Neural cell (in vitro differentiated cells): ENCODE measurements at regions not wholly inside any gene's neighbourhood (a gene's known extent, or its start where the extent isn't known, plus 50 kb on each side); places are given as distances from the start of the nearest gene placed in this dataset.

Experiments used
- EZH2 ChIP-seq: fragments of 200-600, 300-800 bp; shearing (Covaris generic), sonication (generic); IDR thresholded peaks from 2 replicates; pipeline ENCODE4 v1.6.1; 2014; ENCODE audit warnings: antibody characterized with exemption, low read length, borderline replicate concordance, mild to moderate bottlenecking; ENCODE audit not compliant: insufficient read depth, poor library complexity, severe bottlenecking
- POLR2AphosphoS5 ChIP-seq: IDR thresholded peaks from 2 replicates; pipeline ENCODE4 v1.6.1; 2012
- TF ChIP-seq, protein P1 (sequence below): fragments of 450-650 bp; IDR thresholded peaks from 2 replicates; pipeline ENCODE4 v1.5.1; 2014; ENCODE audit warnings: antibody characterized with exemption, mild to moderate bottlenecking, moderate library complexity; ENCODE audit not compliant: poor library complexity, severe bottlenecking

- TF ChIP-seq EZH2 (no peak), POLR2AphosphoS5 (no peak)
- TF ChIP-seq, protein P1, sequence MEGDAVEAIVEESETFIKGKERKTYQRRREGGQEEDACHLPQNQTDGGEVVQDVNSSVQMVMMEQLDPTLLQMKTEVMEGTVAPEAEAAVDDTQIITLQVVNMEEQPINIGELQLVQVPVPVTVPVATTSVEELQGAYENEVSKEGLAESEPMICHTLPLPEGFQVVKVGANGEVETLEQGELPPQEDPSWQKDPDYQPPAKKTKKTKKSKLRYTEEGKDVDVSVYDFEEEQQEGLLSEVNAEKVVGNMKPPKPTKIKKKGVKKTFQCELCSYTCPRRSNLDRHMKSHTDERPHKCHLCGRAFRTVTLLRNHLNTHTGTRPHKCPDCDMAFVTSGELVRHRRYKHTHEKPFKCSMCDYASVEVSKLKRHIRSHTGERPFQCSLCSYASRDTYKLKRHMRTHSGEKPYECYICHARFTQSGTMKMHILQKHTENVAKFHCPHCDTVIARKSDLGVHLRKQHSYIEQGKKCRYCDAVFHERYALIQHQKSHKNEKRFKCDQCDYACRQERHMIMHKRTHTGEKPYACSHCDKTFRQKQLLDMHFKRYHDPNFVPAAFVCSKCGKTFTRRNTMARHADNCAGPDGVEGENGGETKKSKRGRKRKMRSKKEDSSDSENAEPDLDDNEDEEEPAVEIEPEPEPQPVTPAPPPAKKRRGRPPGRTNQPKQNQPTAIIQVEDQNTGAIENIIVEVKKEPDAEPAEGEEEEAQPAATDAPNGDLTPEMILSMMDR = no peak
Measured at GRCh38 chr7:125424721-125425120, 495.1 kb upstream of the POT1 start.
